Left ventricle myocardium superior (tissue), 1 donor: ENCODE measurements at regions not wholly inside any gene's neighbourhood (a gene's known extent, or its start where the extent isn't known, plus 50 kb on each side); places are given as distances from the start of the nearest gene placed in this dataset.

ENCODE experiments used
- ATAC-seq: fragments of 200-7000 bp; cut with Tn5 transposase; one replicate; pipeline ENCODE4 v1.9.1; 2020; ENCODE audit warnings: mild to moderate bottlenecking, moderate library complexity
- DNase-seq: peaks from one replicate; pipeline ENCODE4 v3.0.0-alpha.2; 2020
- intact Hi-C: fragments of 100-400 bp; cut with micrococcal nuclease; formaldehyde crosslinking; loops from one replicate; pipeline ENCODE4 v1.11.0; 2022
- donor health status: DM: no; HTN: yes; CAD: no; lungs with severe emphysema.

- ATAC-seq (no peak), DNase-seq (no peak)
- intact Hi-C loops, result no loop called here
Observed at GRCh38 chr1:106603616-106604015, 452.9 kb upstream of the PRMT6 start.

- DNase-seq (no peak), ATAC-seq (no peak)
- intact Hi-C loops, result no loop called here
Observed at GRCh38 chr1:106608841-106609240, 447.6 kb upstream of the PRMT6 start.

- intact Hi-C loops, result no loop called here
- DNase-seq (no peak), ATAC-seq (no peak)
Observed at GRCh38 chr1:106613068-106613467, 443.4 kb upstream of the PRMT6 start.

- DNase-seq (no peak), ATAC-seq (no peak)
- intact Hi-C loops, result no loop called here
Observed at GRCh38 chr1:106613861-106614260, 442.6 kb upstream of the PRMT6 start.

GRCh38 chr1:106615473-106615872 lies 441.0 kb upstream of the PRMT6 start:
- ATAC-seq, result no peak
- intact Hi-C loops, result no loop called here
- no peak for DNase-seq

GRCh38 chr1:106619080-106619826 lies 437.2 kb upstream of the PRMT6 start:
- no peak for ATAC-seq
- no peak for DNase-seq
- intact Hi-C loops, result no loop called here

- intact Hi-C loops, result no loop called here
- DNase-seq (no peak), ATAC-seq (no peak)
Observed at GRCh38 chr1:106619827-106620134, 436.7 kb upstream of the PRMT6 start.

GRCh38 chr1:106620521-106620954 lies 435.9 kb upstream of the PRMT6 start:
- ATAC-seq (no peak), DNase-seq (no peak)
- intact Hi-C loops, result no loop called here

- no peak for ATAC-seq
- intact Hi-C loops, result no loop called here
- no peak for DNase-seq
Observed at GRCh38 chr1:106621853-106622252, 434.6 kb upstream of the PRMT6 start.

GRCh38 chr1:106637566-106637965 lies 418.9 kb upstream of the PRMT6 start:
- intact Hi-C loops, result no loop called here
- DNase-seq (no peak), ATAC-seq (no peak)

GRCh38 chr1:106646261-106646784 lies 410.2 kb upstream of the PRMT6 start:
- DNase-seq, result no peak
- intact Hi-C loops, result no loop called here
- ATAC-seq, result no peak

- intact Hi-C loops, result no loop called here
- DNase-seq (no peak), ATAC-seq (no peak)
Observed at GRCh38 chr1:106646816-106647215, 409.7 kb upstream of the PRMT6 start.

- DNase-seq (no peak), ATAC-seq (no peak)
- intact Hi-C loops, result no loop called here
Observed at GRCh38 chr1:106651028-106651762, 405.3 kb upstream of the PRMT6 start.

GRCh38 chr1:106659490-106660244 lies 396.8 kb upstream of the PRMT6 start:
- DNase-seq, result no peak
- no peak for ATAC-seq
- intact Hi-C loops, result no loop called here

- ATAC-seq, result no peak
Observed at GRCh38 chr1:106675558-106675957, 380.9 kb upstream of the PRMT6 start.

GRCh38 chr1:106676021-106676420 lies 380.5 kb upstream of the PRMT6 start:
- ATAC-seq (no peak), DNase-seq (no peak)
- intact Hi-C loops, result no loop called here

More at GRCh38 chr1:106675558-106675957, 380.9 kb upstream of the PRMT6 start:
- intact Hi-C loops, result no loop called here
- DNase-seq, result no peak

- no peak for ATAC-seq
- intact Hi-C loops, result no loop called here
- no peak for DNase-seq
Observed at GRCh38 chr1:106677181-106677580, 379.3 kb upstream of the PRMT6 start.

- ATAC-seq (no peak), DNase-seq (no peak)
- intact Hi-C loops, result no loop called here
Observed at GRCh38 chr1:106677721-106678120, 378.8 kb upstream of the PRMT6 start.

- ATAC-seq (no peak), DNase-seq (no peak)
- intact Hi-C loops, result no loop called here
Observed at GRCh38 chr1:106678279-106679050, 378.0 kb upstream of the PRMT6 start.
